ENCODE measurements at regions not wholly inside any gene's neighbourhood (a gene's known extent, or its start where the extent isn't known, plus 50 kb on each side); places are given as distances from the start of the nearest gene placed in this dataset.

DNA sequence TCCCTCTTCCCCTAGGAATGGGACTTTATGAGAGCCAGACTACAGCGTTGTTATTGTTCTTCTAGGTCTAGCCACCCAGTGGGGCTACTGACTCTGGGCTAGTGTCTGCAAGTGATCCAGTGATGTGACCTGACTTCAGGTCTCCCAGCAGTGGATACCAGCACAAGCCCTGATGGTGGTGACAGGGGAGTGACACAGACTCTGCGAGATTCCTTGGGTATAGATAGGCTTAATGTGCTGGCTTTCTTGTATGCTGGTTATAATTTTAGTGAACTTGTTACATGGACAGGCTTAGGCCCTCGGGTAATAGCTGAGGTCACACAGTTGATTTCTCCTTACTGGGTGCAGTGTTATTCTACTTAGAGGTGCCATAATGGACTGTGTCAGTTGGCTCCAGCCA, 106.9 kb downstream of the TBC1D30 start:
- H3K27me3 ChIP-seq (ENCODE audit: insufficient read depth, low read length, poor library complexity), result peaks cover 3% of the 10 kb centered on the region
- no peaks in the 10 kb centered on the region for H3K4me1 ChIP-seq (ENCODE audit: insufficient read depth, low read length)
- ATAC-seq (ENCODE audit: insufficient read depth, low read depth) (no peak), DNase-seq (no peak)
- H3K27ac ChIP-seq (ENCODE audit: low read length), result no peak overlapping the region
- no peaks in the 10 kb centered on the region for H3K9me3 ChIP-seq (ENCODE audit: insufficient read depth, low read length, severe bottlenecking)
- TF ChIP-seq, protein P1, sequence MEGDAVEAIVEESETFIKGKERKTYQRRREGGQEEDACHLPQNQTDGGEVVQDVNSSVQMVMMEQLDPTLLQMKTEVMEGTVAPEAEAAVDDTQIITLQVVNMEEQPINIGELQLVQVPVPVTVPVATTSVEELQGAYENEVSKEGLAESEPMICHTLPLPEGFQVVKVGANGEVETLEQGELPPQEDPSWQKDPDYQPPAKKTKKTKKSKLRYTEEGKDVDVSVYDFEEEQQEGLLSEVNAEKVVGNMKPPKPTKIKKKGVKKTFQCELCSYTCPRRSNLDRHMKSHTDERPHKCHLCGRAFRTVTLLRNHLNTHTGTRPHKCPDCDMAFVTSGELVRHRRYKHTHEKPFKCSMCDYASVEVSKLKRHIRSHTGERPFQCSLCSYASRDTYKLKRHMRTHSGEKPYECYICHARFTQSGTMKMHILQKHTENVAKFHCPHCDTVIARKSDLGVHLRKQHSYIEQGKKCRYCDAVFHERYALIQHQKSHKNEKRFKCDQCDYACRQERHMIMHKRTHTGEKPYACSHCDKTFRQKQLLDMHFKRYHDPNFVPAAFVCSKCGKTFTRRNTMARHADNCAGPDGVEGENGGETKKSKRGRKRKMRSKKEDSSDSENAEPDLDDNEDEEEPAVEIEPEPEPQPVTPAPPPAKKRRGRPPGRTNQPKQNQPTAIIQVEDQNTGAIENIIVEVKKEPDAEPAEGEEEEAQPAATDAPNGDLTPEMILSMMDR (IDR thresholded peaks at IDR 0.05; ENCODE audit: borderline replicate concordance, extremely low read depth, low read length, poor library complexity, severe bottlenecking), result no peak
- no peak for TF ChIP-seq EZH2 (IDR thresholded peaks at IDR 0.05; ENCODE audit: borderline replicate concordance, low read depth, low read length, severe bottlenecking)
- H3K4me2 ChIP-seq (ENCODE audit: insufficient read depth, low read length), result no peak overlapping the region
- no peak overlapping the region for H3K9ac ChIP-seq (ENCODE audit: low read depth, low read length)
- no peak overlapping the region for H2AFZ ChIP-seq (ENCODE audit: low read depth, low read length)
- H3K79me2 ChIP-seq (ENCODE audit: insufficient read depth, low read length), result no peaks in the 10 kb centered on the region
- H4K20me1 ChIP-seq (ENCODE audit: insufficient read depth, low read length), result no peaks in the 10 kb centered on the region
- no peaks in the 10 kb centered on the region for H3K36me3 ChIP-seq (ENCODE audit: insufficient read depth, low read length)
- no peak overlapping the region for H3K4me3 ChIP-seq (ENCODE audit: low read depth in 1 of 2, low read length in 2 of 2)

DNA sequence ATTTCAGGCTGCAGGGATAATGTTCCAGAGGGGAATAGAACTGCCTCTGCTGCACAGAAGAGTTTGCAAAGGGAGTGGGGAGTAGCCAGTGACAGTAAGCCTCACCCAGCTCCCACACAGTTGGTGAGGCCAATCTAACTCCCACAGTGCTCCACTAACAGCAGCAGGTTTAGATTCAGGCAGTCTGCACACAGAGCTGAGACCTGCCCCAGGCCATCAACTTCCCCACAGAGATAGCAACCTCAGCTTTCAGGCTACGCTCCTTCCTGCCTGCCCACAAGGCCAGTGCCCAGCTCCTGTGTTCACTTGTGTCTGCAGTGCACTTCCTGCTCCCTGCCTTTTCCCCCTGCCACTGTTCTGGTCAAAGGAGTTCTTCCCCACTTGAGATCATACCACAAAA, 107.5 kb downstream of the TBC1D30 start:
- Histone ChIP-seq H3K4me2 (ENCODE audit: insufficient read depth, low read length) (no peak overlapping the region), H3K4me3 (ENCODE audit: low read depth in 1 of 2, low read length in 2 of 2) (no peak overlapping the region), H3K27me3 (ENCODE audit: insufficient read depth, low read length, poor library complexity) (peaks cover 3% of the 10 kb centered on the region), H3K27ac (ENCODE audit: low read length) (no peak overlapping the region), H3K79me2 (ENCODE audit: insufficient read depth, low read length) (no peaks in the 10 kb centered on the region), H4K20me1 (ENCODE audit: insufficient read depth, low read length) (no peaks in the 10 kb centered on the region), H3K36me3 (ENCODE audit: insufficient read depth, low read length) (no peaks in the 10 kb centered on the region), H3K9me3 (ENCODE audit: insufficient read depth, low read length, severe bottlenecking) (no peaks in the 10 kb centered on the region), H3K4me1 (ENCODE audit: insufficient read depth, low read length) (no peaks in the 10 kb centered on the region), H2AFZ (ENCODE audit: low read depth, low read length) (no peak overlapping the region), H3K9ac (ENCODE audit: low read depth, low read length) (no peak overlapping the region)
- no peak for ATAC-seq (ENCODE audit: insufficient read depth, low read depth)
- no peak for DNase-seq
- TF ChIP-seq, protein P1 (IDR thresholded peaks at IDR 0.05; ENCODE audit: borderline replicate concordance, extremely low read depth, low read length, poor library complexity, severe bottlenecking), result no peak
- no peak for TF ChIP-seq EZH2 (IDR thresholded peaks at IDR 0.05; ENCODE audit: borderline replicate concordance, low read depth, low read length, severe bottlenecking)

GRCh38 chr12:64933791-64934190, 109.3 kb downstream of the TBC1D30 start:
- DNase-seq, result no peak
- no peak overlapping the region for H3K9ac ChIP-seq (ENCODE audit: low read depth, low read length)
- no peak overlapping the region for H3K4me3 ChIP-seq (ENCODE audit: low read depth in 1 of 2, low read length in 2 of 2)
- no peak overlapping the region for H3K27ac ChIP-seq (ENCODE audit: low read length)
- H3K4me2 ChIP-seq (ENCODE audit: insufficient read depth, low read length), result no peak overlapping the region
- no peaks in the 10 kb centered on the region for H3K79me2 ChIP-seq (ENCODE audit: insufficient read depth, low read length)
- peaks cover 3% of the 10 kb centered on the region for H3K27me3 ChIP-seq (ENCODE audit: insufficient read depth, low read length, poor library complexity)
- no peaks in the 10 kb centered on the region for H3K36me3 ChIP-seq (ENCODE audit: insufficient read depth, low read length)
- no peak for ATAC-seq (ENCODE audit: insufficient read depth, low read depth)
- H3K9me3 ChIP-seq (ENCODE audit: insufficient read depth, low read length, severe bottlenecking), result no peaks in the 10 kb centered on the region
- no peaks in the 10 kb centered on the region for H4K20me1 ChIP-seq (ENCODE audit: insufficient read depth, low read length)
- no peaks in the 10 kb centered on the region for H3K4me1 ChIP-seq (ENCODE audit: insufficient read depth, low read length)
- no peak for TF ChIP-seq EZH2 (IDR thresholded peaks at IDR 0.05; ENCODE audit: borderline replicate concordance, low read depth, low read length, severe bottlenecking)
- TF ChIP-seq, protein P1 (IDR thresholded peaks at IDR 0.05; ENCODE audit: borderline replicate concordance, extremely low read depth, low read length, poor library complexity, severe bottlenecking), result no peak
- H2AFZ ChIP-seq (ENCODE audit: low read depth, low read length), result no peak overlapping the region

DNA sequence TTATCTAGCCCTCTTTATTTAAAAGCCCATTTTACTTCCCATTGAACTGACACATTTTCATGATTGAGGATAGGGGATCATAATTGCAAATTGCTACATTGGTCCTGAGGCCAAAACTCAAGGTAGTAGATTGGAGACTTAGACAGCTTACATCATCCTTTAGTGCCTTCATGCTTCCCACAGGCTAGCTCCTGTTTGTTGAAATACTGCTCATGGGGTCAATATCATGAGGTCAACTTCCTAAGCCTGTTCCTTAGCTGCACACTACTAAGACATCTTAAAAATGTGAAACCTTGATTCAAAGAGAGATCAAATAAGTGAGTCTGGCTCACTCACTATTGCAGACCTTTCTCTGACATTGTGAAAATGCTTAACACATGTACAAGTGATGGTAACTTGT, 113.0 kb downstream of the TBC1D30 start:
- H4K20me1 ChIP-seq (ENCODE audit: insufficient read depth, low read length), result no peaks in the 10 kb centered on the region
- no peaks in the 10 kb centered on the region for H3K79me2 ChIP-seq (ENCODE audit: insufficient read depth, low read length)
- TF ChIP-seq, protein P1 (IDR thresholded peaks at IDR 0.05; ENCODE audit: borderline replicate concordance, extremely low read depth, low read length, poor library complexity, severe bottlenecking), result no peak
- no peak for TF ChIP-seq EZH2 (IDR thresholded peaks at IDR 0.05; ENCODE audit: borderline replicate concordance, low read depth, low read length, severe bottlenecking)
- H3K4me1 ChIP-seq (ENCODE audit: insufficient read depth, low read length), result no peaks in the 10 kb centered on the region
- peaks cover 3% of the 10 kb centered on the region for H3K27me3 ChIP-seq (ENCODE audit: insufficient read depth, low read length, poor library complexity)
- no peak overlapping the region for H3K9ac ChIP-seq (ENCODE audit: low read depth, low read length)
- no peak overlapping the region for H3K4me2 ChIP-seq (ENCODE audit: insufficient read depth, low read length)
- H3K4me3 ChIP-seq (ENCODE audit: low read depth in 1 of 2, low read length in 2 of 2), result no peak overlapping the region
- no peaks in the 10 kb centered on the region for H3K36me3 ChIP-seq (ENCODE audit: insufficient read depth, low read length)
- no peak overlapping the region for H3K27ac ChIP-seq (ENCODE audit: low read length)
- H3K9me3 ChIP-seq (ENCODE audit: insufficient read depth, low read length, severe bottlenecking), result no peaks in the 10 kb centered on the region
- ATAC-seq (ENCODE audit: insufficient read depth, low read depth) (no peak), DNase-seq (no peak)
- H2AFZ ChIP-seq (ENCODE audit: low read depth, low read length), result no peak overlapping the region

Measured in DND-41 (cell line).